ENCODE measurements at regions not wholly inside any gene's neighbourhood (a gene's known extent, or its start where the extent isn't known, plus 50 kb on each side); places are given as distances from the start of the nearest gene placed in this dataset.

DNA sequence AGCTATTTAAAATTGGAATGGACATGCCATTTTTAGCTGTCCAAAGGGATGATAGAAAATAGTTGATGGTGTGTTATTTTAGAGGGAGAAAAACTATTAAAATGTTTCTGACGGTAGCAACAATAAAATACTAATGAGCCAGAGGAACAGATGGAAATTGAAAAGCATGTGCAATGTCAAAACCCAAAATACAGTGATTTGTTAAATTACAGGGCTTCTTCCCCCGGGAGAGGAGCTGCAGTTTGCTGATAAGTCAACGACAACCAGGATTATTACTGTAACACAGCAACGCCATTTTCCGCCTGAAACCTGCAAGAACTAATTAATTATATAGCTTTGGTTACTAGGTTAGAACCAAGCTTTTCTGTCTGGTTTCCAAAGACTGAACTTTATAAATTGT is 179.6 kb upstream of the SPTLC3 start:
- H3K27me3 ChIP-seq (ENCODE audit: insufficient read depth, low read length) = no peaks in the 10 kb centered on the region
- H3K27ac ChIP-seq (ENCODE audit: low read depth, low read length, poor library complexity, severe bottlenecking) = no peak overlapping the region
- no peak overlapping the region for H3K4me2 ChIP-seq (ENCODE audit: low read length)

DNA sequence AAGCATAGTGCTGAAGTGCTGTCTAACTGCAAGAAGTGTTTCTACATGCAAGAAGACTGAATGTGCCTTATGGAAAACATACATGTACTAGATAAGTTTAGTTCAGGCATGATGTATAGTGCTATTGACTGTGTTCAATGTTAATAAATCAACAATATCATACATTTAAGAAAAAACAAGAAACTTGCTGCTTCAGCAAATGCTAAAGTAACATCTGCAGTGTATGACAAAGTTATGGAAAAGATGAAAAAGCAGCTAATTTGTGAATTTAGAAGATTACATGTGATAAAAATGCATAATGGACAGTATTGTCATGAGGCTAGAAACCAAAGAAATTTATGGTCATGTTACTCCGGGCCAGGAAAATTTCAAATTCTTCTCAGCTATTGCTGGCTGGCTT is 174.9 kb upstream of the SPTLC3 start:
- no peaks in the 10 kb centered on the region for H3F3A ChIP-seq (ENCODE audit: insufficient read depth, low read length)
- no peaks in the 10 kb centered on the region for H3K9me2 ChIP-seq (ENCODE audit: low read depth, low read length)
- no peak overlapping the region for H3K27ac ChIP-seq (ENCODE audit: low read depth, low read length, poor library complexity, severe bottlenecking)
- H3K27me3 ChIP-seq (ENCODE audit: insufficient read depth, low read length) = no peaks in the 10 kb centered on the region
- TF ChIP-seq EZH2 (IDR thresholded peaks at IDR 0.05; ENCODE audit: borderline replicate concordance, low read length) = no peak
- no peaks in the 10 kb centered on the region for H3K79me2 ChIP-seq (ENCODE audit: insufficient read depth, low read length)
- H3K9ac ChIP-seq (ENCODE audit: low read length) = no peak overlapping the region
- no peaks in the 10 kb centered on the region for H3K4me1 ChIP-seq (ENCODE audit: insufficient read depth, low read length, severe bottlenecking)
- no peak overlapping the region for H2AFZ ChIP-seq (ENCODE audit: low read length)
- H3K4me3 ChIP-seq (ENCODE audit: low read depth, low read length, poor library complexity, severe bottlenecking) = no peak overlapping the region
- H3K9me3 ChIP-seq (ENCODE audit: low read length) = no peaks in the 10 kb centered on the region
- H4K20me1 ChIP-seq (ENCODE audit: insufficient read depth, low read length) = no peaks in the 10 kb centered on the region
- no peaks in the 10 kb centered on the region for H3K36me3 ChIP-seq (ENCODE audit: insufficient read depth, low read length)
- no peak overlapping the region for H3K4me2 ChIP-seq (ENCODE audit: low read length)

More for the DNA sequence above, 179.6 kb upstream of the SPTLC3 start:
- Histone ChIP-seq H3K9me3 (ENCODE audit: low read length) (no peaks in the 10 kb centered on the region), H3K4me3 (ENCODE audit: low read depth, low read length, poor library complexity, severe bottlenecking) (no peak overlapping the region), H3K36me3 (ENCODE audit: insufficient read depth, low read length) (no peaks in the 10 kb centered on the region), H4K20me1 (ENCODE audit: insufficient read depth, low read length) (no peaks in the 10 kb centered on the region), H3K79me2 (ENCODE audit: insufficient read depth, low read length) (no peaks in the 10 kb centered on the region), H3F3A (ENCODE audit: insufficient read depth, low read length) (no peaks in the 10 kb centered on the region), H3K4me1 (ENCODE audit: insufficient read depth, low read length, severe bottlenecking) (no peaks in the 10 kb centered on the region), H3K9me2 (ENCODE audit: low read depth, low read length) (no peaks in the 10 kb centered on the region), H3K9ac (ENCODE audit: low read length) (no peak overlapping the region), H2AFZ (ENCODE audit: low read length) (no peak overlapping the region)
- no peak for TF ChIP-seq EZH2 (IDR thresholded peaks at IDR 0.05; ENCODE audit: borderline replicate concordance, low read length)
- TF ChIP-seq, protein P1, sequence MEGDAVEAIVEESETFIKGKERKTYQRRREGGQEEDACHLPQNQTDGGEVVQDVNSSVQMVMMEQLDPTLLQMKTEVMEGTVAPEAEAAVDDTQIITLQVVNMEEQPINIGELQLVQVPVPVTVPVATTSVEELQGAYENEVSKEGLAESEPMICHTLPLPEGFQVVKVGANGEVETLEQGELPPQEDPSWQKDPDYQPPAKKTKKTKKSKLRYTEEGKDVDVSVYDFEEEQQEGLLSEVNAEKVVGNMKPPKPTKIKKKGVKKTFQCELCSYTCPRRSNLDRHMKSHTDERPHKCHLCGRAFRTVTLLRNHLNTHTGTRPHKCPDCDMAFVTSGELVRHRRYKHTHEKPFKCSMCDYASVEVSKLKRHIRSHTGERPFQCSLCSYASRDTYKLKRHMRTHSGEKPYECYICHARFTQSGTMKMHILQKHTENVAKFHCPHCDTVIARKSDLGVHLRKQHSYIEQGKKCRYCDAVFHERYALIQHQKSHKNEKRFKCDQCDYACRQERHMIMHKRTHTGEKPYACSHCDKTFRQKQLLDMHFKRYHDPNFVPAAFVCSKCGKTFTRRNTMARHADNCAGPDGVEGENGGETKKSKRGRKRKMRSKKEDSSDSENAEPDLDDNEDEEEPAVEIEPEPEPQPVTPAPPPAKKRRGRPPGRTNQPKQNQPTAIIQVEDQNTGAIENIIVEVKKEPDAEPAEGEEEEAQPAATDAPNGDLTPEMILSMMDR (IDR thresholded peaks at IDR 0.05; ENCODE audit: low read length) = no peak

DNA sequence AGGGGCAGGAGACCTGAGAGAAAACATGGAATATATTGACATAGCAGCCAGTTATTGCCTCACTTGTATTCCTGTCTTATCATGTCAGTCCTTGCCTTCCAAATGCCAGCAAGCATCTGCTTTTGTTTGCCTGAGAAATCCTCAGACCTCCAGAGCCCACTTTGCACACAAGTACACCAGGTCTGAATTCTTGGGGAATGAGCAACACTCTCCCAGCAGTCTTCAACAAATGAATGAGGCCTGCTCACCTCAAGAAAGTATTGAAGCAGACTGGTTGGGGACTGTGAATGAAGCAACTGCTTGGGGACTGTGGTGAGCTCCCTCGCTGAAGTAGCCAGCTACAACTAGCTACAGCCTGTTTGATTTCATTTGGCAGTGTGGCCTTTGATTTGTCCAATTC is 172.8 kb upstream of the SPTLC3 start:
- Histone ChIP-seq H3K4me2 (ENCODE audit: low read length) (no peak overlapping the region), H3K4me1 (ENCODE audit: insufficient read depth, low read length, severe bottlenecking) (no peaks in the 10 kb centered on the region), H3K4me3 (ENCODE audit: low read depth, low read length, poor library complexity, severe bottlenecking) (no peak overlapping the region), H3K9me3 (ENCODE audit: low read length) (no peaks in the 10 kb centered on the region), H3K27me3 (ENCODE audit: insufficient read depth, low read length) (no peaks in the 10 kb centered on the region), H3K36me3 (ENCODE audit: insufficient read depth, low read length) (no peaks in the 10 kb centered on the region), H3K27ac (ENCODE audit: low read depth, low read length, poor library complexity, severe bottlenecking) (no peak overlapping the region), H3K79me2 (ENCODE audit: insufficient read depth, low read length) (no peaks in the 10 kb centered on the region), H3F3A (ENCODE audit: insufficient read depth, low read length) (no peaks in the 10 kb centered on the region), H3K9me2 (ENCODE audit: low read depth, low read length) (no peaks in the 10 kb centered on the region), H4K20me1 (ENCODE audit: insufficient read depth, low read length) (no peaks in the 10 kb centered on the region), H2AFZ (ENCODE audit: low read length) (no peak overlapping the region), H3K9ac (ENCODE audit: low read length) (no peak overlapping the region)
- TF ChIP-seq, protein P1 (IDR thresholded peaks at IDR 0.05; ENCODE audit: low read length) = no peak
- no peak for TF ChIP-seq EZH2 (IDR thresholded peaks at IDR 0.05; ENCODE audit: borderline replicate concordance, low read length)

DNA sequence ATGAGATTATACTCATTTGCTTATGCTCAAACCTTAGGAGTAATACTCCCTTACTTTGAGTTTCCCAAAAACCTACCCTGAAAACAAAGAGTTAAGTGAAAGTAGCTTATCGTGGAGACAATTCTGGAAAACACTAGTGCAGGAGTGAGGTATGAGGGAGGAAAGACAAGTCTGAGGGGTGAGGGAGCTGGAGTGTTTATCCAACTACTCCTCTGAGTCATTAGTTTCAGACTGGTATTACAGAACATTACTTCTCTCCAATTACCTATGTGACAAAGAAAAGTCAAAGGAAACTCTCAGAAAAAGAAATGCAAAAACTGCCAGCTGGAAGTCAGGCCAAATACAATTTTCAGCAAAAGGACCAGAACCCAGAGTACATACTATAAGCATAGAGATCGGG is 171.1 kb upstream of the SPTLC3 start:
- Histone ChIP-seq H3K9me3 (ENCODE audit: low read length) (no peaks in the 10 kb centered on the region), H3K9ac (ENCODE audit: low read length) (no peak overlapping the region), H4K20me1 (ENCODE audit: insufficient read depth, low read length) (no peaks in the 10 kb centered on the region), H2AFZ (ENCODE audit: low read length) (no peak overlapping the region), H3K27me3 (ENCODE audit: insufficient read depth, low read length) (no peaks in the 10 kb centered on the region), H3K4me2 (ENCODE audit: low read length) (no peak overlapping the region), H3K27ac (ENCODE audit: low read depth, low read length, poor library complexity, severe bottlenecking) (no peak overlapping the region), H3K4me3 (ENCODE audit: low read depth, low read length, poor library complexity, severe bottlenecking) (no peak overlapping the region), H3K4me1 (ENCODE audit: insufficient read depth, low read length, severe bottlenecking) (no peaks in the 10 kb centered on the region), H3F3A (ENCODE audit: insufficient read depth, low read length) (no peaks in the 10 kb centered on the region), H3K79me2 (ENCODE audit: insufficient read depth, low read length) (no peaks in the 10 kb centered on the region), H3K36me3 (ENCODE audit: insufficient read depth, low read length) (no peaks in the 10 kb centered on the region), H3K9me2 (ENCODE audit: low read depth, low read length) (no peaks in the 10 kb centered on the region)
- TF ChIP-seq EZH2 (IDR thresholded peaks at IDR 0.05; ENCODE audit: borderline replicate concordance, low read length) = no peak
- TF ChIP-seq, protein P1 (IDR thresholded peaks at IDR 0.05; ENCODE audit: low read length) = no peak
